ENCODE measurements at regions not wholly inside any gene's neighbourhood (a gene's known extent, or its start where the extent isn't known, plus 50 kb on each side); places are given as distances from the start of the nearest gene placed in this dataset.

GRCh38 chr11:98136357-98136756 is 884.4 kb upstream of the CNTN5 start:
- TF ChIP-seq CTCF (IDR thresholded peaks at IDR 0.05; ENCODE audit: insufficient read depth, low read length, poor library complexity, severe bottlenecking) (no peak), EZH2phosphoT487 (conservative IDR thresholded peaks at IDR 0.05; ENCODE audit: low read length) (no peak)
